ENCODE measurements at regions not wholly inside any gene's neighbourhood (a gene's known extent, or its start where the extent isn't known, plus 50 kb on each side); places are given as distances from the start of the nearest gene placed in this dataset.

GRCh38 chr4:14855719-14856061 lies 146.6 kb upstream of the CPEB2 start:
- no peak for TF ChIP-seq EZH2 (optimal IDR thresholded peaks at IDR 0.05; ENCODE audit: low read depth, low read length)
- TF ChIP-seq CTCF (IDR thresholded peaks at IDR 0.05; ENCODE audit: low read length) = no peak
- no peak for TF ChIP-seq EZH2phosphoT487 (IDR thresholded peaks at IDR 0.05; ENCODE audit: low read length)

Data from MM.1S (cell line).